GM19372 (cell line): ENCODE measurements at regions not wholly inside any gene's neighbourhood (a gene's known extent, or its start where the extent isn't known, plus 50 kb on each side); places are given as distances from the start of the nearest gene placed in this dataset.

Source experiments
- ATAC-seq: cut with Tn5 transposase; IDR thresholded peaks from one replicate; pipeline ENCODE4 v1.9.1; 2021; ENCODE audit warnings: mild to moderate bottlenecking, low read depth, moderate library complexity; ENCODE audit not compliant: unreplicated experiment

- no peak for ATAC-seq
Measured at GRCh38 chr2:234309431-234309830, 187.4 kb downstream of the ARL4C start.

GRCh38 chr2:234308813-234309195 lies 188.1 kb downstream of the ARL4C start:
- peak; percentile 87 for ATAC-seq

GRCh38 chr2:234308073-234308812 lies 188.6 kb downstream of the ARL4C start:
- no peak for ATAC-seq

GRCh38 chr2:234307322-234307961 lies 189.4 kb downstream of the ARL4C start:
- ATAC-seq, result no peak

GRCh38 chr2:234306426-234307173 lies 190.3 kb downstream of the ARL4C start:
- ATAC-seq, result no peak

- no peak for ATAC-seq
Measured at GRCh38 chr2:234305846-234306245, 191.0 kb downstream of the ARL4C start.

- no peak for ATAC-seq
Measured at GRCh38 chr2:234304950-234305349, 191.9 kb downstream of the ARL4C start.

GRCh38 chr2:234302664-234302991 lies 194.3 kb downstream of the ARL4C start:
- ATAC-seq, result no peak

GRCh38 chr2:234300932-234301823 lies 195.7 kb downstream of the ARL4C start:
- ATAC-seq, result no peak

GRCh38 chr2:234300391-234300925 lies 196.4 kb downstream of the ARL4C start:
- no peak for ATAC-seq

GRCh38 chr2:234298918-234299317 lies 198.0 kb downstream of the ARL4C start:
- no peak for ATAC-seq

GRCh38 chr2:234296991-234297390 lies 199.9 kb downstream of the ARL4C start:
- no peak for ATAC-seq

- no peak for ATAC-seq
Measured at GRCh38 chr2:234293973-234294372, 202.9 kb downstream of the ARL4C start.

GRCh38 chr2:234292962-234293243 lies 204.0 kb downstream of the ARL4C start:
- ATAC-seq, result no peak

GRCh38 chr2:234292205-234292961 lies 204.5 kb downstream of the ARL4C start:
- peak; percentile 45 for ATAC-seq

GRCh38 chr2:234291765-234292204 lies 205.1 kb downstream of the ARL4C start:
- ATAC-seq, result peak; percentile 18

GRCh38 chr2:234290671-234291070 lies 206.2 kb downstream of the ARL4C start:
- peak; percentile 63 for ATAC-seq

GRCh38 chr2:234289834-234290590 lies 206.9 kb downstream of the ARL4C start:
- ATAC-seq, result no peak

GRCh38 chr2:234288974-234289455 lies 207.9 kb downstream of the ARL4C start:
- ATAC-seq, result no peak
